Superior temporal gyrus (tissue), 1 donor: ENCODE measurements at regions not wholly inside any gene's neighbourhood (a gene's known extent, or its start where the extent isn't known, plus 50 kb on each side); places are given as distances from the start of the nearest gene placed in this dataset.
"Not testable (repeated sequence)": the region's sequence is repeated elsewhere in the genome, so short reads cannot be mapped to it uniquely, and the experiment has no call there.

Experiments
- DNase-seq: peaks from one replicate; pipeline ENCODE4 v3.0.0-alpha.2; 2016; ENCODE audit errors: extremely low spot score

DNA sequence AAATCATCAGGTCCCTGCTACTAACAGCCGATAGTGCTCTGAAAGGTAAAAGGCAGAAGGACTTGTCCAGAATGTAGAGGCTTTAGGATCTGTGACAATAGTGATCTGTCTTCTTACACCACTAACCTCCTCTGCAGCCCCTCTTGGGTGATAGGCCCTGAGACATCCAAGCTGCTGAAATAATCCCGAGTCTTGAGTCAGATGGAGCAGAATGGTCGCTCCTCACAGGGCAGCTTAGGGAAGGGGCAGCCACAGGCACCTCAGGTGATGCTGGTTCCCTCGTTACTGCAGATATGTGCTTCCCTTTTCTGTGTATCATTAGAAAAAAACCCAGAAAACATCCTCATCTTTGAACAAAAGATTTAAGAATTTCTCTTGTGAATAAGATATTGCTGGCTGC lies 157.1 kb upstream of the DLX2 start:
- DNase-seq = no peak

DNA sequence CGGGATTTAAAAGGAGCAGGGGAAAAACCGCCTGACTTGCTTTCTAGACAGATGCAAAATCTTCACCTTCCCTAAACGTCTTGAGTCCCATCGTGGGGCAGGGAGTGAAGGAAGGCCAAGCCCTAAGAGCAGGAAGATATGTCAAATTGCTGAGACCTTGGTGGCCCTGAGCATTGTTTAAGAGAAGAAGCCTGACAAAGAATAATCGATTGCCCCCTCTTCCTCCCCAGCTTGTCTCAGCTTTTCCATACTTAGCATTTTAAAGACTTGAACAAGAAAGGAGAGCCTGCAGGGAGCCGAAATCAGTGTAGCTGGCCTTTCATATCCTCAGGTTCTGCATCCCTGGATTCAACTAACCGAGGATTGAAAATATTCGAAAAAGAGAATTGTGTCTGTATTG lies 157.6 kb upstream of the DLX2 start:
- DNase-seq = no peak

DNA sequence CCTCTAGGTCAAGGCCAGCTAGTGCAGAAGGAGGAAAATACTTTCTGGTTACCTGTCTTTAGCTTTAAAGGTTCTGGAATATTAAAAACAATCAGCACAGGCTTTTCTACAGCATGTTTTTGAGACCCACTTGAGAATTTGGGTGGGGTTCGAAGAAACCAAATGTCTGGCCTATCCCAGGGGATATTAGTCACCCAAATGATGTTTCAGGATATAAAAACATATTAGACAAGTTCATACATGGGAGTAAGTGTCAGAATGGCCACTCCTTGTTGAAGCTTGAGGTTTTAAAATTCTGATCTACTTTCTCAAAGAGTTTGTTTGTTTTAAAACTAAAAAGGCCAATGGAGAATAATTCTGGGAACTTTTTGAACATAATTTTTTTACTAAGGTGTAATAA lies 158.6 kb upstream of the DLX2 start:
- DNase-seq = no peak

DNA sequence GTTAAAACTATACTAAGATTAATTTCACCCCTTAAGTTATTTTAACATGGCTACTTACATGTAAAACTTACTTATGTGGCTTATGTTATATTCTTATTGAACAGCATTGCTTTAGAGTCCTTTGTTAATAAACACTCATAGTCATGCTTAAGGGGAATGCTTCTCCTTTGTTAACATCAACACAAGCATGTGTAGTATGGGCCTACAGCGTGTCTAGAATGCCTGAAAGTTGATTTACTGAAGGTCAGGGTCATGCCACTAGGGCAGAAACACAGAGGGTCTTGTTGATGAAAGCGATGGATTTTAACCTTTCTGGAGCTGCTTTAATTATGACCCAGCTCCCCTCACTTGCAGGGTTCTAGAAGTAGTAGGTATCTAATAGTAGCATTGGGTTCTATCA lies 159.8 kb upstream of the DLX2 start:
- DNase-seq = no peak

DNA sequence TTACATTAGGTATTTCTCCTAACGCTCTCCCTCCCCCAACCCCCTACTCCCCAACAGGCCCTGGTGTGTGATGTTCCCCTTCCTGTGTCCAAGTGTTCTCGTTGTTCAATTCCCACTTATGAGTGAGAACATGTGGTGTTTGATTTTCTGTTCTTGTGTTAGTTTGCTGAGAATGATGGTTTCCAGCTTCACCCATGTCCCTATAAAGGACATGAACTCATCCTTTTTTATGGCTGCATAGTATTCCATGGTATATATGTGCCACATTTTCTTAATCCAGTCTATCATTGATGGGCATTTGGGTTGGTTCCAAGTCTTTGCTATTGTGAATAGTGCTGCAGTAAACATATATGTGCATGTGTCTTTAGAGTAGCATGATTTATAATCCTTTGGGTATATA lies 162.1 kb upstream of the DLX2 start:
- DNase-seq = not testable (repeated sequence)

DNA sequence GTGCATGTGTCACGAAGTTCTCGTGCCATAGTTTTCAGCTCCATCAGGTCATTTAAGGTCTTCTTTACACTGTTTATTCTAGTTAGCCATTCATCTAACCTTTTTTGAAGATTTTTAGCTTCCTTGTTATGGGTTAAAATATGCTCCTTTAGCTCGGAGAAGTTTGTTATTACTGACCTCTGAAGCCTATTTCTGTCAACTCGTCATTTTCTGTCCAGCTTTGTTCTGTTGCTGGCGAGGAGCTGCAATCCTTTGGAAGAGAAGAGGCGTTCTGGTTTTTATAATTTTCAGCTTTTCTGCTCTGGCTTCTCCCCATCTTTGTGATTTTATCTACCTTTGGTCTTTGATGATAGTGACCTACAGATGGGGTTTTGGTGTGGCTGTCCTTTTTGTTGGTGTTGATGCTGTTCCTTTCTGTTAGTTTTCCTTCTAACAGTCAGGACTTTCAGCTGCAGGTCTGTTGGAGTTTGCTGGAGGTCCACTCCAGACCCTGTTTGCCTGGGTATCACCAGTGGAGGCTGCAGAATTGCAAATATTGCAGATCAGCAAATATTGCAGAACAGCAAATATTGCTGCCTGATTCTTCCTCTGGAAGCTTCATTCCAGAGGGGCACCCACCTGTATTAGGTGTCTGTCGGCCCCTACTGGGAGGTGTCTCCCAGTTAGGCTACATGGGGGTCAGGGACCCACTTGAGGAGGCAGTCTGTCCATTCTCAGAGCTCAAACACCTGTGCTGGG lies 157.7 kb upstream of the ITGA6 start:
- not testable (repeated sequence) for DNase-seq

DNA sequence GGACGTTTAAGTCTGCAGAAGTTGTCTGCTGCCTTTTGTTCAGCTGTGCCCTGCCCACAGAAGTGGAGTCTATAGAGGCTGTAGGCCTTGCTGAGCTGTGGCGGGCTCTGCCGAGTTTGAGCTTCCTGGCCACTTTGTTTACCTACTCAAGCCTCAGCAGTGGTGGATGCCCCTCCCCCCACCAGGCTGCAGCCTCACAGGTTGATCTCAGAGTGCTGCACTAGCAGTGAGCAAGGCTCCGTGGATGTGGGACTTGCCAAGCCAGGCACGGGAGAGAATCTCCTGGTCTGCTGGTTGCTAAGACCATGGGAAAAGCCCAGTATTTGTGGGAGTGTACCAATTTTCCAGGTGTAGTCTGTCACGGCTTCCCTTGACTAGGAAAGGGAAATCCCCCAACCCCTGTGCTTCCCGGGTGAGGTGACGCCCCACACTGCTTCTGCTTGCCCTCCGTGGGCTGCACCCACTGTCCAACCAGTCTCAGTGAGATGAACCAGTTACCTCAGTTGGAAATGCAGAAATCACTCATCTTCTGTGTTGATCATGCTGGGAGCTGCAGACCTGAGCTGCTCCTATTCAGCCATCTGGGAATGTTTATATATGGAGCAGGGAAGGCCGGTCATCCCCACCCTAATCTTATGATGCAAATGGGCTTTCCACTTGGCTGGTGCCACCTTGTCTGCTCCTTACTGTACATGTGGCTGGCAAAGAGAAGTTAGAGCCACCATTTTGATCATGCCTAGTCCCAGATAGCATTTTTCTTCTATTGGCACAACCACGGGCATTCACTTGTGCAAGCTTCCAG lies 156.9 kb upstream of the ITGA6 start:
- DNase-seq = no peak

DNA sequence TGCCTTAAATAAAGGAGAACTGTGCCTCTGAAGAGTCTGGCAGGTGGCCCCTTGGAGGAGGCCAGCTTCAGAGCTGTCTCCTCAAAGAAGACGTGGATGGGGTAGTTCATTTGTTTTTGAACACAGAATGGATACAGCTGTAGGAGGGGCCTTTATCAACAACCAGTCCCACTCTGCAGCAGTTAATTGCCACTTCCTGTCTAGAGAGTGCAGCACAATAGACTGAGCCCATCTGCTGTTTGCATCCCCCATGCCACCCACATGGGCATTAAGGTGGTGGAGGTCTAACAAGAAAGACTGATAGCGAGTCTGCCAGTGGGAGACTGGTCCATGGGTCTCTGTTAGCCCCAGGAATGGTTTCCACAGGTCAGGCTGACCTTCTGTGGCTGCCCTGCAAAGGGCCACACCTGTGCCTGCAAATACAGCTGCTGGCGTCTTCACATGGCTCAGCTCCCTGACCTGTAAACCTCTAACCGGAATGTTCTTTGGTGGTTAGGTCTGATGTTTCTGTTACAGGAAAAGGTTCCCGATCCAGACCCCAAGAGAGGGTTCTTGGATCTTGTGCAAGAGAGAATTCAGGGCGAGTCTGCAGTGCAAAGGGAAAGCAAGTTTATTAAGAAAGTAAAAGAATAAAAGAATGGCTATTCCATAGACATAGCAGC lies 153.3 kb upstream of the ITGA6 start:
- no peak for DNase-seq

DNA sequence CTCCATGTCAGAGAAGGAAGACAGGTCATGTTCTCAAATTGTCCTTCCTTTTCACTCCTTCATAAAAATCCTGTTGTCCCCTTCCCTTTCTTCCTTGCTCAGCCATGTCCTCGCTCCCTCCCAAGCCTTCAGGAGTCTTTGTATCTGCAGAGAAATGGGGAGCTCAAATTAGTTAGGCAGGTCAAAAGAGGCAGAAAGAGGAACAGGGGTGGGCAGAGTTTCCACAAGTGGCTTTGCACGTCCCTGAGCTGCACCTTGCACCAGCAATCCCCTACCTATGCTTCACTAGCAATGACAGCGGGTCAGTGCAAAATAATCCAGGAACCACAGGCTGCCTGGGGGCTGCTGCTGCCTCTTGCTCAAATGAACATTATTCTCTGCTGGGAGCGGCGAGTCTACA lies 152.1 kb upstream of the ITGA6 start:
- no peak for DNase-seq

DNA sequence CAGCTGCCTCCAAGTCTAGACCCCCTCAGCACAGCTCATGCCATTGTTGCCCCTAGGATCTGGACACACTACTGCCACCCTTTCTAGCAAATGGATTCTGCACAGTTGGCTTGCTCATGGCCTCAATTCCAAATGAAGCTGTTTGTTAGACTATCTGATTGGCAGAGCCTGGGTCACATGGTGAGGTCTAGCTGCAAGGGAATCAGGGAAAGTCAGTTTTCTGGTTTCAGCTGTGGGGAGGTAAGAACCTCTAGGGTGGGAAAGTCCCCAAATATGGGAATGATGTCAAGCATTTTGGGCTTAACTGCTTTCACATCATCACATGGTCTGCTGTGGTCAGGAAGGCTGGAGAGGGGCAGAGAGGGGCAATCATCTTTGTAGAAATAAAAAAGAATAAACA lies 150.4 kb upstream of the ITGA6 start:
- DNase-seq = no peak

DNA sequence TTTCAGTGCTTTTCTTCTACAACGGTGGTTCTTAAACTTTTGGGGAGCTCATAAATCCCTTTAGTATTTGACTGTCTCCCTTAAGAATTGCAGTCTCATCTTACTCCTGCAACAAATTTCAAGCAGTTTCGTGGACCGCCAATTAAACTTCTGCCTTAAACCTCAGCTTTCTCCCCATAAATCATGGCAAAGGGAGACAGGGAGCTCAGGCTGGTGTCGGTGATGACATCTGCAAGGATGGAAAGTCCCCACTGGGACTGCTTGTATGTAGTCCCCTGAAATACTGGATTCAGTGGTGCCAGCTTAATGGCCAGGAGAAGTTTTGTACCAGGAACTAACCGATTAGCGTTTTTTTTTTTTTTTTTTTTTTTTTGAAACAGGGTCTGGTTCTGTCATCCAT lies 148.7 kb upstream of the ITGA6 start:
- no peak for DNase-seq

DNA sequence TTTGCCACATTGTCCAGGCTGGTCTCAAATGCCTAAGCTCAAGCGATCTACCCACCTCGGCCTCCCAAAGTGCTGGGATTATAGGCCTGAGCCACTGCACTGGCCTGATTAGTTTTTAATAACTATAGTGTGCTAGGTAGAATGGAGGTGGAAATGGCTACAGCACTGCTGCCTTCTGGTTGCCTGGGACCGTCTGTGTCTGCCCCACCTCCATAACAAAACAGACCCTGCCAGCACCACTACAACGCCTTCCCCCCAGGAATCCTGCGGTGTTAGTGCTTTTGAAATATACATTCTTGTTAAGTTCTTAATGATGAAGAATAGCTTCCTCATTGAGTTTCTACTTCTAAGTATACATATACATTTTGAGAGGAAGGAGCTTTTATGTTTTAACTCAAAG lies 148.2 kb upstream of the ITGA6 start:
- DNase-seq = no peak

DNA sequence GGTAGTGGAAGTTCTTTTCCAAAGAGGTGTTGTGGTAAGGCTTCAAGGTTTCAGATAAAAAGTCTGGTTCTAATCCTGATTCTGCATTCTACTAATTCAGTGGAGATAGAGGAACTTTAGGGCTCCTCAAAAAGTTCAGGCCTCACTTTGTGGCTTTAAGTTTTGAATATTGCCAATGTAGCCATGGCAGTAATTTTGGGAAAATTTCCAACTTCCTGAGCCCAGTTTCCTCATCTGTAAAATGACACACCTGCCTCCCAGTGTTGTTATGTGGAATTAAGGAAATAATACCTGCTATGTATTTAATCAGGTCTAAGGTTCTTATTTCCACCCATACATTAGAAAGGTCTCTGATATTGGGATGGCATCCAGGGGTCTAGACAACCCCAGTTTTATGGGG lies 147.6 kb upstream of the ITGA6 start:
- DNase-seq = no peak

DNA sequence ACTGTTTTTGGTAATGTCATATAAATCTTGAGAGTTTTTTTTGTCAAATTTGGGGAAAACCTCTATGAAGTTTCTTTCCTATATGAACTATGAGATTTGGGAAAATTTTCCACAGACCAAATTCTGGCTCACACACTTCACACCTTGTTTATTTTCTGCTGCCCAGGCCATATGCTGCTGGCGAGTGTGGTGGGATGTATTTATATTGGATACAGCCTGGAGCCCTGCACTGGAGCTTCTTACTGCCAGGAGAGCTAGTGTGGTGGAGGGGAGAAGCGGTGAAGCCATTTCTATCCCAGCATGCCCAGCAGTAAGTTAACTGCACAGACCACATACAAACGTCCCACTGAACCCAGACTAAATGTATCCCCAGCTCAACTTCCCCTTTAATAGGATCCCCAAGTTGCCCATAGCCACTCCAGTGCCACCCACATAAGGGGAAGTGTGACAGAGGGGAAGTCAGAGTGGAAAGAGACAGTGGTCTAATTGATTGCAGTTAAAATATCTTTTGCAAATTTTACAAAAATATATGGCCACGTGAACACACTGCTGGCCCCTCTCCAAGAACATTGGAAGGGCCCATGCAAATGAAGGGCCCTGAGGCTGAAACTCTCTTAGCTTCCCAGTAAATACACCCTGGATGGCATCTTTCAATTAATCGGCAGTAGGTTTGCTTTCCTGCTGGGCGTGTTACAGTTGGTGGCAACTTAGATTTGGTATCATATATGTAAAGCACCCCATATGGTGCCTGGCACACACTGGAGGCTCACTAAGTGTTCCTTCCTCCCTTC lies 146.6 kb upstream of the ITGA6 start:
- no peak for DNase-seq

DNA sequence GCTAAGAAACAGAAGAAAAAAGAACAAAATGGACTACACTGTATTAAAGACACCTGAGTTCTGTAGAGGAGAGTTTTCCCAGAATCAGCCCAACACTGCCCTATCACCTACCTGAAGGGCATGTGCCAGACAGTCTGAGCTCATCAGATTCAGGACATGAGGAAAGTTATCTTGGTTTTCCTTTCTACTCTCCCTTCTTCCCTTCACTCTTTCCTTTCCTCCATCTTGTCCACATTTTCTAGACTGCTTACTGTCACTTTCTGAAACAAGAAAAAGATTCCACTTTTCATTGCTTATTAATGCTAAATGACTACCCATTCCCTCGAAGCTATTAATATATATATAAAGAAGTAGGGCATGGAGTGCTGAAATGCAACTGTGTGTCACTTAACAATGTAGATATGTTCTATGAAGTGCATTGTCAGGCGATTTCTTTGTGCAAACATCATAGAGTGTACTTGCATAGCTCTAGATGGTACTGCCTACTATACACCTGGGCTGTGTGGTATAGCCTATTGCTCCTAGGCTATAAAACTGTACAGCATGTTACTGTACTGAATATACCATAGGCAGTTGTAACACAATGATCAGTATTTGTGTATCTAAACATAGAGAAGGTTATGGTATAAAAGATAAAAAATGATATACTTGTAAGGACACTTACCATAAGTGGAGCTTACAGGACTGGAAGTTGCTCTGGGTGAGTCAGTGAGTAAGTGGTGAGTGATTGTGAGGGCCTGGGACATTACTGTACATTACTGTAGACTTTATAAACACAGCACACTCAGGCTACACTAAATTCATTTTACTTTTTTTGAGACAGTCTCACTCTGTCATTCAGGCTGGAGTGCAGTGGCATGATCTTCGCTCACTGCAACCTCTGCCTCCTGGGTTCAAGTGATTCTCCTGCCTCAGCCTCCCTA lies 145.5 kb upstream of the ITGA6 start:
- DNase-seq = no peak

DNA sequence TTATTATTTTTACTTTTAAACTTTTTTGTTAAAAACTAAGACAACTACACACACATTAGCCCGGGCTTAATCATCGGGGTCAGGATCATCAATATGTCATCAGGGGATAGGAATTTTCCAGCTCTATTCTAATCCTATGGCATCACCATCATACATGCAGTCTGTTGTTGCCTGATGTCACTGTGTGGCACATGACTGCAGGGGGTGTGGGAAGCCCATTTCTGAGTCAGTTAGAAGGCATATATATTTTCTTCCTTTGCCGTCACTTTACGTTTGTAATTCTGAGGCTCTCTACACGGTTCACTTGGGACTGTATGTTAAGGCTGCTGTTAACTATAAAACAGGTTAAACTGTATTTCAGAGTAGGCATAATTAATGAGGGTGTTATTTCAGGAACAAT lies 144.4 kb upstream of the ITGA6 start:
- DNase-seq = no peak

DNA sequence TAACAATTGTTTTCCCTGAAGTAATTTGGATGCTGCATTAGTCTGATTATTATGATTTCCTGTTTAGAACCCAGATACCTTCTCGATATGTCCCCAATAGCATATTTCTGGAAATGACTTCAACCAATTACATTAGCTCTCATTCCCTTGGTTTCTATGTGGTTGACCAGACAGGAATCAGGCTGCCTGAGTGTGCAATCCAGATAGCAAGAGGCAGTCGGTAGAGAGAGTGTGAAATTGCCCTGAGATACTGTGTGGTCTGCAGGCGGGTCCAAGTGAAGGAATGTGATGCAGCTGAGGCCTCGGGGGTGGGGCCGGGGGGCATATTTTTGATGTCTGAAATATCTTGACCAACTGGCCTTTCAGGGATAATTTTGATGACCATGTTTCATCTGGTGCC lies 143.9 kb upstream of the ITGA6 start:
- no peak for DNase-seq

DNA sequence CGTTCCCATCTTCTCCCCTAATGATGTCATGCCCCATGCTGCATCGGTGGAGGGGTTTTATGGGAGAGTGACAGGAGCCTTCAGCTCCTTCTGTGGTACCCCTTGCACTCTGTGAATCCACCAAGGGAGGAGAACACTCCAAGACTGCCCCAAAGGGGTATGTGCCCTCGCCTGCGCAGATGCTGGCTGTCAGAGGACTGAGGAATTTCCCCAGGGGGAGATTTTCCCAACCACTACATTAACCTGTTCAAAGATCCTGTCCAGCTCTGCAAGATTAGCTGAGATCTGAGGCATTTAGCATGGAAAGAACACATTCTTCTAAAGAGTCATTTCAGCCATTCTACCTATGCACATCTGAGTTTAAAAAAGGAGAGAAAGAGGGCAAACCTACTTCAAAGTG lies 143.2 kb upstream of the ITGA6 start:
- DNase-seq = no peak

DNA sequence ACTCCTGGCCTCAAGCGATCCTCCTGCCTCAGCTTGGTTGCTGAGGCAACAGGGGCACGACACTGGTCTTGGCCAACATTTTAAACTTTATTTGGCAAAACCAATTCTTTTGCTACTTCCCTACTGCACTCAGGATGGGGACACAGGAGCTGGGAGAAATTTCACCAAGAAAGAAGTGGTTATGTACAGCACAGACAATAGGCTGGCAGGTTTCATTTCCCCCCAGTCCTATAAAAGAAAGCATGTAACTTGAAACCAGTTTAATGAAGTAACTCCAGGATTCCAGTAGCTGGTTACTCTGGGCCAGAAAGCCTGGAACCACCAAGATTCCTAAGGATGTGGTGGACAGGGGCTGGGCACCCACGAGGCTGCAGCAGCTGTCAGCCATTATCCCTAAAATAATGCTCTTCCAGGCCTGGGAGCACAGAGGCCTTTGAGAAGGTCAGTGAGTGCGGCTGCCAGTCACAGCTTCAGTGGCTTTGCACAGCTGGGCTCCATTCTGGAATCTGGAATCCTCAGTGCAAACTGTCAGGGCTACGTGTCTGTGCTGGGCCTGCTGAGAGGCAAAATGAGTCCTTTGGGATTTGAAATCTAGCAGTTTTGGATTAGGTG lies 142.3 kb upstream of the ITGA6 start:
- DNase-seq = peak; percentile 11

DNA sequence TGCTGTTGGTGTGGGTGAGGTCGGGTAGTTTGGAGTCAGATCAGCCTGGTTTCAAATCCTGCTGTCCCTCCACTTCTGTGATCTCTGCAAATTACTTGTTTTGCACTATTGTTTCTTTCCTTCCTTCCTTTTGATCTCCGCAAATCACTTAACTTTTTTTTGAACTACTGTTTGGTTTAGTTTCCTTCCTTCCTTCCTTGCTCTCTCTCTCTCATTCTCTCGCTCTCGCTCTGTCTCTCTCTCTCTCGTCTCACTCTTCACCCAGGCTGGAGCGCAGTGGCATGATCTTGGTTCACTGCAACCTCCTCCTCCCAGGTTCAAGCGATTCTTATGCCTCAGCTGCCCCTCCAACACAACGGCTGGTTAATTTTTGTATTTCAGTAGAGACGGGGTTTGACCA lies 141.6 kb upstream of the ITGA6 start:
- DNase-seq = no peak

DNA sequence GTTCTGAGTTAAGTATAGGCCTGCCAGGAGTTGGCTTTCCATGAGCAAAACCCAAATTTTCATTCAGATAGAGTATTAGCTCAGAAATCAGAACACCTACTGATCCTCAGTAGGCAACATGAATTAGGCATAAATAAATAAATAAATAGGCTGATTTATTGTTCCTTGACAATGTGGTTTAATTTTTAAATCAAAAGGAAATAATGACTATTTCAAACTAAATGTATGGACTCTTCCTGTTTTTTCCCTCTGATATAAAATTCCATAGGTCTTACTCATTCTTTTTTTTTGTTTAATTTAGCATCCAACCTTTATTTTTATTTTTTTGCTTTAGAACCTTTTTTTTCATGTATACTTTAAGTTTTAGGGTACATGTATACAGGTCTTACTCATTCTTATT lies 140.2 kb upstream of the ITGA6 start:
- no peak for DNase-seq
